ENCODE measurements at regions not wholly inside any gene's neighbourhood (a gene's known extent, or its start where the extent isn't known, plus 50 kb on each side); places are given as distances from the start of the nearest gene placed in this dataset.

GRCh38 chr5:116658830-116659229 lies 84.2 kb upstream of the SEMA6A start:
- no peak overlapping the region for H3K4me3 Mint-ChIP-seq
- Histone ChIP-seq H3K4me2 (peak overlapping the region; percentile 3), H3K79me2 (ENCODE audit: low read depth) (no peaks in the 10 kb centered on the region), H3K4me1 (peaks cover 49% of the 10 kb centered on the region), H3K36me3 (no peaks in the 10 kb centered on the region), H4K20me1 (ENCODE audit: low read depth) (no peaks in the 10 kb centered on the region), H3F3A (ENCODE audit: low read depth) (peaks cover 8% of the 10 kb centered on the region), H2AFZ (replicated peaks) (peak overlapping the region; percentile 27), H3K27ac (no peak overlapping the region), H3K9ac (no peak overlapping the region), H3K9me3 (ENCODE audit: low read depth) (no peaks in the 10 kb centered on the region), H3K4me3 (no peak overlapping the region), H3K27me3 (no peaks in the 10 kb centered on the region)
- H3K4me1 Mint-ChIP-seq, result peaks cover 32% of the 10 kb centered on the region
- no peak for TF ChIP-seq EZH2phosphoT487 (IDR thresholded peaks at IDR 0.05)
- no peak for TF ChIP-seq EZH2 (IDR thresholded peaks at IDR 0.05)
- TF ChIP-seq, protein P1, sequence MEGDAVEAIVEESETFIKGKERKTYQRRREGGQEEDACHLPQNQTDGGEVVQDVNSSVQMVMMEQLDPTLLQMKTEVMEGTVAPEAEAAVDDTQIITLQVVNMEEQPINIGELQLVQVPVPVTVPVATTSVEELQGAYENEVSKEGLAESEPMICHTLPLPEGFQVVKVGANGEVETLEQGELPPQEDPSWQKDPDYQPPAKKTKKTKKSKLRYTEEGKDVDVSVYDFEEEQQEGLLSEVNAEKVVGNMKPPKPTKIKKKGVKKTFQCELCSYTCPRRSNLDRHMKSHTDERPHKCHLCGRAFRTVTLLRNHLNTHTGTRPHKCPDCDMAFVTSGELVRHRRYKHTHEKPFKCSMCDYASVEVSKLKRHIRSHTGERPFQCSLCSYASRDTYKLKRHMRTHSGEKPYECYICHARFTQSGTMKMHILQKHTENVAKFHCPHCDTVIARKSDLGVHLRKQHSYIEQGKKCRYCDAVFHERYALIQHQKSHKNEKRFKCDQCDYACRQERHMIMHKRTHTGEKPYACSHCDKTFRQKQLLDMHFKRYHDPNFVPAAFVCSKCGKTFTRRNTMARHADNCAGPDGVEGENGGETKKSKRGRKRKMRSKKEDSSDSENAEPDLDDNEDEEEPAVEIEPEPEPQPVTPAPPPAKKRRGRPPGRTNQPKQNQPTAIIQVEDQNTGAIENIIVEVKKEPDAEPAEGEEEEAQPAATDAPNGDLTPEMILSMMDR (IDR thresholded peaks at IDR 0.05), result no peak
- H3K27ac Mint-ChIP-seq, result peak overlapping the region; percentile 30
- DNase-seq (ENCODE audit: low spot score), result no peak
- peaks cover 10% of the 10 kb centered on the region for H3K9me3 Mint-ChIP-seq
- H3K36me3 Mint-ChIP-seq, result no peaks in the 10 kb centered on the region
- peaks cover 4% of the 10 kb centered on the region for H3K27me3 Mint-ChIP-seq (ENCODE audit: insufficient read depth, low read depth)

DNA sequence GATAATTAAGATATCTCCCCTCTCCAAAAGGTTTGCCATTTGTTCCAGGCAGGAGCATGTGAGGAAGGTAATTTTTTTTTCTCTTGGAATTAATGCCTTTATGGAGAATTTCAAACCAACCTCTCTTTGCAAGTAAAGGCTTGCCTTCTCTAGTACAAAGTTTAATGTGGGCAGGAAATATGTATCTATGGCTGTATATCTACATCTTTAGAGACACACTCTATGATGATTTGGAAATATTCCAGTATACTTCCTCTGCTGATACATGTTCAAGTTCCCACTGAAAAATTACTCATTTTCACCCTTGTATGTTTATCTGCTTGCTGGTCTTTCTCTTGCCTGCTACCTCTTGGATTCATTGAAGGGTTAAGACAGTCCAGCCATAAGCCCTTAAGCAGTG lies 83.5 kb upstream of the SEMA6A start:
- Histone ChIP-seq H3K36me3 (no peaks in the 10 kb centered on the region), H4K20me1 (ENCODE audit: low read depth) (no peaks in the 10 kb centered on the region), H3K4me2 (peak overlapping the region; percentile 3), H3K79me2 (ENCODE audit: low read depth) (no peaks in the 10 kb centered on the region), H3K4me3 (no peak overlapping the region), H3F3A (ENCODE audit: low read depth) (peaks cover 12% of the 10 kb centered on the region), H3K27ac (no peak overlapping the region), H3K9me3 (ENCODE audit: low read depth) (no peaks in the 10 kb centered on the region), H3K27me3 (no peaks in the 10 kb centered on the region), H2AFZ (replicated peaks) (no peak overlapping the region), H3K9ac (no peak overlapping the region), H3K4me1 (peaks cover 51% of the 10 kb centered on the region)
- Mint-ChIP-seq H3K4me3 (no peak overlapping the region), H3K4me1 (peaks cover 39% of the 10 kb centered on the region), H3K27ac (no peak overlapping the region), H3K36me3 (no peaks in the 10 kb centered on the region), H3K27me3 (ENCODE audit: insufficient read depth, low read depth) (peaks cover 4% of the 10 kb centered on the region), H3K9me3 (peaks cover 10% of the 10 kb centered on the region)
- TF ChIP-seq EZH2 (IDR thresholded peaks at IDR 0.05), result no peak
- TF ChIP-seq, protein P1 (IDR thresholded peaks at IDR 0.05), result no peak
- no peak for TF ChIP-seq EZH2phosphoT487 (IDR thresholded peaks at IDR 0.05)
- DNase-seq (ENCODE audit: low spot score), result no peak

- Mint-ChIP-seq H3K4me1 (peaks cover 58% of the 10 kb centered on the region), H3K27ac (peak overlapping the region; percentile 35), H3K9me3 (no peaks in the 10 kb centered on the region), H3K4me3 (no peak overlapping the region), H3K36me3 (no peaks in the 10 kb centered on the region), H3K27me3 (ENCODE audit: insufficient read depth, low read depth) (no peaks in the 10 kb centered on the region)
- no peaks in the 10 kb centered on the region for H4K20me1 ChIP-seq (ENCODE audit: low read depth)
- no peaks in the 10 kb centered on the region for H3K27me3 ChIP-seq
- no peak overlapping the region for H3K9ac ChIP-seq
- H3K4me2 ChIP-seq, result peak overlapping the region; percentile 44
- TF ChIP-seq, protein P1 (IDR thresholded peaks at IDR 0.05), result no peak
- TF ChIP-seq EZH2 (IDR thresholded peaks at IDR 0.05) (no peak), EZH2phosphoT487 (IDR thresholded peaks at IDR 0.05) (no peak)
- H3K9me3 ChIP-seq (ENCODE audit: low read depth), result no peaks in the 10 kb centered on the region
- peaks cover 62% of the 10 kb centered on the region for H3K4me1 ChIP-seq
- no peaks in the 10 kb centered on the region for H3K79me2 ChIP-seq (ENCODE audit: low read depth)
- no peak for DNase-seq (ENCODE audit: low spot score)
- peak overlapping the region; percentile 26 for H2AFZ ChIP-seq (replicated peaks)
- no peaks in the 10 kb centered on the region for H3K36me3 ChIP-seq
- H3K4me3 ChIP-seq, result no peak overlapping the region
- no peak overlapping the region for H3K27ac ChIP-seq
- H3F3A ChIP-seq (ENCODE audit: low read depth), result peaks cover 13% of the 10 kb centered on the region
Observed at GRCh38 chr5:116655431-116655830, 80.8 kb upstream of the SEMA6A start.

Data from neural progenitor cell (in vitro differentiated cells).